ENCODE measurements at regions not wholly inside any gene's neighbourhood (a gene's known extent, or its start where the extent isn't known, plus 50 kb on each side); places are given as distances from the start of the nearest gene placed in this dataset.
"Not testable (repeated sequence)": the region's sequence is repeated elsewhere in the genome, so short reads cannot be mapped to it uniquely, and the experiment has no call there.

GRCh38 chr1:143326662-143327061, 645.1 kb downstream of the FAM72C start:
- not testable (repeated sequence) for ATAC-seq, H3K4me3 Mint-ChIP-seq, H3K36me3 Mint-ChIP-seq

GRCh38 chr1:143311154-143311553, 660.6 kb downstream of the FAM72C start:
- Mint-ChIP-seq H3K27ac (peak overlapping the region in 2 of 10 donors; percentile 1 to 2), H3K27me3 (peaks cover 4 to 15% (median 7%) of the 10 kb centered on the region in 5 donors), H3K9me3 (peaks cover 4 to 31% (median 10%) of the 10 kb centered on the region in 9 donors), H3K36me3 (peaks cover 0 to 15% (median 5%) of the 10 kb centered on the region in 3 donors)
- ATAC-seq, DNase-seq, POLR2A ChIA-PET, H3K4me1 Mint-ChIP-seq, H3K4me3 Mint-ChIP-seq: not testable (repeated sequence)

More at GRCh38 chr1:143326662-143327061, 645.1 kb downstream of the FAM72C start:
- POLR2A ChIA-PET, H3K27me3 Mint-ChIP-seq, H3K9me3 Mint-ChIP-seq, H3K27ac Mint-ChIP-seq, H3K4me1 Mint-ChIP-seq: not testable (repeated sequence)
- DNase-seq, result peak in 1 of 10 donors; percentile 45
